ENCODE measurements at regions not wholly inside any gene's neighbourhood (a gene's known extent, or its start where the extent isn't known, plus 50 kb on each side); places are given as distances from the start of the nearest gene placed in this dataset.

DNA sequence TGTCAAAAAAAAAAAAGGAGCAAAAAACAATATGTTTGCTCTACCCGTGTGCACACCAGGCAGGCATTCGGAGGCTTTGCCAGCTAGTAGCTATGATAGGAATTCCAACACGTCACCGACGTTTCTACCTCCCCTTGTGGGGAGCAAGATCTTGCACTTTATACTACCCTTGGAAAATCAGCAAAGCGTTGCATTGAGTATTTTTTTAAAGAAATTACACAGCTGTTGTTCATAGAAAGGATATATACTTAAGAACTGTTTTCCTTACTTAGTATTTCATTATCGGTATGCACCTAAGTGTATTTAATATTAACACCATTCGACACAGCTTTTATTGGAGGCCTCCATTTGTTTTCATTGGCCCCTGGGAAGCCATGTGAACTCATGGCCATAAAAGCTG lies 159.9 kb upstream of the MGMT start:
- no TSS peak for BruUV-seq (replicated peaks)
- ChIA-PET CTCF (no interaction called here), RAD21 (ENCODE audit: low non-redundant PET in 1 of 2, low total read pairs in 2 of 2, uncharacterized antibody in 2 of 2, unreplicated experiment in 2 of 2) (no interaction called here), POLR2A (no interaction called here)
- H3K9ac ChIP-seq (ENCODE audit: low read length): no peak overlapping the region
- no peak overlapping the region for H2AFZ ChIP-seq (ENCODE audit: low read depth, low read length, poor library complexity, severe bottlenecking)
- H4K20me1 ChIP-seq (ENCODE audit: insufficient read depth): no peaks in the 10 kb centered on the region
- no peak overlapping the region for H3K27ac ChIP-seq (ENCODE audit: low read depth, low read length)
- no peaks in the 10 kb centered on the region for H3K36me3 ChIP-seq (ENCODE audit: control insufficient read depth in 1 of 2, insufficient read depth in 2 of 2, low read length in 2 of 2)
- intact Hi-C loops (cut with micrococcal nuclease): no loop called here
- H3K9me2 ChIP-seq (ENCODE audit: insufficient read depth): no peaks in the 10 kb centered on the region
- DNase-seq (ENCODE audit: low read depth, low spot score): no peak
- H3K79me2 ChIP-seq (ENCODE audit: insufficient read depth, low read length): no peaks in the 10 kb centered on the region
- no peaks in the 10 kb centered on the region for H3K4me1 ChIP-seq (ENCODE audit: control insufficient read depth in 1 of 2, insufficient read depth in 2 of 2, low read length in 2 of 2)
- H3K27me3 ChIP-seq (ENCODE audit: insufficient read depth, low read length): no peaks in the 10 kb centered on the region
- no peak overlapping the region for H3K4me3 ChIP-seq (replicated peaks in 1 of 2; ENCODE audit: low read depth in 1 of 2, low read length in 2 of 2)
- no peak for ATAC-seq
- no peak for TF ChIP-seq SRF (IDR thresholded peaks at IDR 0.05; ENCODE audit: low read depth)
- no peak for TF ChIP-seq POLR2A (IDR thresholded peaks at IDR 0.05; ENCODE audit: borderline replicate concordance, extremely low read depth, insufficient read depth, insufficient read length)
- H3K9me3 ChIP-seq (ENCODE audit: control insufficient read depth in 1 of 2, insufficient read depth in 1 of 2, low read depth in 1 of 2, low read length in 2 of 2): peaks cover 13 to 15% of the 10 kb centered on the region in 2 experiments; a peak in 2 of 4 replicates
- no peak overlapping the region for H3K4me2 ChIP-seq (ENCODE audit: low read length)

DNA sequence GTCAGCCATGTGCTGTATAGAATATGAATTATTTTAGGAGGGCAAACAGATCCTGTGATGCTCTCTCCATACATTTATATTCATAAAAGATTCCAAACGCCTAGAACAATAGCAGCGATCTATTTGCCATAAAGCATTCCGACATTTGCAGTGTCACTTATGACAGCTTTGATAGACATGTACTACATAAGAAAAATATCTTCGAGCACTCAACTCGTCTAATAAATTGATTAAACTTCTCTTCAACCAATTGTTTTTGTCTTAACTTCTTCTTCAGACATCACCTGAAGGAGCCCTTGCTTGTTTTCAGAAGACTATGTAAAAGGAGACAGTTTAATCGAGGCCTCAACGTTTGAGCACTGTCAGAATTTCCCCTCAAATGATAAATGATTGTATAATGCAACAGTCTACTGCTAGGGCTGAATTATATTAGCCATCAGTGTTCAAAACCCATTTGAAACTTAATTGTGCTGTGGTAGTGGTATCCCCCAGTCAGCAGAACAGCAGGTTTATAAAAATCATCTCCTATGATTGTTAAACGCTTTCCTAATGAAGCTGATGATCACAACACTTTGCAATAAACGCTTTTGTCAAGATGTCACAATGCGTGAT lies 158.0 kb upstream of the MGMT start:
- Histone ChIP-seq H4K20me1 (ENCODE audit: insufficient read depth) (no peaks in the 10 kb centered on the region), H3K4me2 (ENCODE audit: low read length) (no peak overlapping the region), H3K27ac (ENCODE audit: low read depth, low read length) (no peak overlapping the region), H3K9ac (ENCODE audit: low read length) (no peak overlapping the region), H3K9me2 (ENCODE audit: insufficient read depth) (no peaks in the 10 kb centered on the region), H3K9me3 (ENCODE audit: control insufficient read depth in 1 of 2, insufficient read depth in 1 of 2, low read depth in 1 of 2, low read length in 2 of 2) (peaks cover 13 to 15% of the 10 kb centered on the region in 2 experiments; a peak in 2 of 4 replicates), H3K27me3 (ENCODE audit: insufficient read depth, low read length) (no peaks in the 10 kb centered on the region), H3K36me3 (ENCODE audit: control insufficient read depth in 1 of 2, insufficient read depth in 2 of 2, low read length in 2 of 2) (no peaks in the 10 kb centered on the region), H3K4me3 (replicated peaks in 1 of 2; ENCODE audit: low read depth in 1 of 2, low read length in 2 of 2) (no peak overlapping the region), H3K79me2 (ENCODE audit: insufficient read depth, low read length) (no peaks in the 10 kb centered on the region), H2AFZ (ENCODE audit: low read depth, low read length, poor library complexity, severe bottlenecking) (no peak overlapping the region), H3K4me1 (ENCODE audit: control insufficient read depth in 1 of 2, insufficient read depth in 2 of 2, low read length in 2 of 2) (no peaks in the 10 kb centered on the region)
- TF ChIP-seq SRF (IDR thresholded peaks at IDR 0.05; ENCODE audit: low read depth) (no peak), SP1 (IDR thresholded peaks at IDR 0.05; ENCODE audit: low read depth) (no peak), FOSL1 (IDR thresholded peaks at IDR 0.05; ENCODE audit: low read depth) (no peak), RAD21 (IDR thresholded peaks at IDR 0.05; ENCODE audit: low read depth) (no peak), TCF7L2 (IDR thresholded peaks at IDR 0.05; ENCODE audit: borderline replicate concordance, extremely low read depth, insufficient read depth, insufficient read length) (no peak), JUND (IDR thresholded peaks at IDR 0.05) (no peak), POLR2AphosphoS5 (IDR thresholded peaks at IDR 0.05; ENCODE audit: low read depth, low read length) (no peak)
- TF ChIP-seq, protein P1, sequence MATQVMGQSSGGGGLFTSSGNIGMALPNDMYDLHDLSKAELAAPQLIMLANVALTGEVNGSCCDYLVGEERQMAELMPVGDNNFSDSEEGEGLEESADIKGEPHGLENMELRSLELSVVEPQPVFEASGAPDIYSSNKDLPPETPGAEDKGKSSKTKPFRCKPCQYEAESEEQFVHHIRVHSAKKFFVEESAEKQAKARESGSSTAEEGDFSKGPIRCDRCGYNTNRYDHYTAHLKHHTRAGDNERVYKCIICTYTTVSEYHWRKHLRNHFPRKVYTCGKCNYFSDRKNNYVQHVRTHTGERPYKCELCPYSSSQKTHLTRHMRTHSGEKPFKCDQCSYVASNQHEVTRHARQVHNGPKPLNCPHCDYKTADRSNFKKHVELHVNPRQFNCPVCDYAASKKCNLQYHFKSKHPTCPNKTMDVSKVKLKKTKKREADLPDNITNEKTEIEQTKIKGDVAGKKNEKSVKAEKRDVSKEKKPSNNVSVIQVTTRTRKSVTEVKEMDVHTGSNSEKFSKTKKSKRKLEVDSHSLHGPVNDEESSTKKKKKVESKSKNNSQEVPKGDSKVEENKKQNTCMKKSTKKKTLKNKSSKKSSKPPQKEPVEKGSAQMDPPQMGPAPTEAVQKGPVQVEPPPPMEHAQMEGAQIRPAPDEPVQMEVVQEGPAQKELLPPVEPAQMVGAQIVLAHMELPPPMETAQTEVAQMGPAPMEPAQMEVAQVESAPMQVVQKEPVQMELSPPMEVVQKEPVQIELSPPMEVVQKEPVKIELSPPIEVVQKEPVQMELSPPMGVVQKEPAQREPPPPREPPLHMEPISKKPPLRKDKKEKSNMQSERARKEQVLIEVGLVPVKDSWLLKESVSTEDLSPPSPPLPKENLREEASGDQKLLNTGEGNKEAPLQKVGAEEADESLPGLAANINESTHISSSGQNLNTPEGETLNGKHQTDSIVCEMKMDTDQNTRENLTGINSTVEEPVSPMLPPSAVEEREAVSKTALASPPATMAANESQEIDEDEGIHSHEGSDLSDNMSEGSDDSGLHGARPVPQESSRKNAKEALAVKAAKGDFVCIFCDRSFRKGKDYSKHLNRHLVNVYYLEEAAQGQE (IDR thresholded peaks at IDR 0.05; ENCODE audit: low read depth): no peak
- TF ChIP-seq, protein P2, sequence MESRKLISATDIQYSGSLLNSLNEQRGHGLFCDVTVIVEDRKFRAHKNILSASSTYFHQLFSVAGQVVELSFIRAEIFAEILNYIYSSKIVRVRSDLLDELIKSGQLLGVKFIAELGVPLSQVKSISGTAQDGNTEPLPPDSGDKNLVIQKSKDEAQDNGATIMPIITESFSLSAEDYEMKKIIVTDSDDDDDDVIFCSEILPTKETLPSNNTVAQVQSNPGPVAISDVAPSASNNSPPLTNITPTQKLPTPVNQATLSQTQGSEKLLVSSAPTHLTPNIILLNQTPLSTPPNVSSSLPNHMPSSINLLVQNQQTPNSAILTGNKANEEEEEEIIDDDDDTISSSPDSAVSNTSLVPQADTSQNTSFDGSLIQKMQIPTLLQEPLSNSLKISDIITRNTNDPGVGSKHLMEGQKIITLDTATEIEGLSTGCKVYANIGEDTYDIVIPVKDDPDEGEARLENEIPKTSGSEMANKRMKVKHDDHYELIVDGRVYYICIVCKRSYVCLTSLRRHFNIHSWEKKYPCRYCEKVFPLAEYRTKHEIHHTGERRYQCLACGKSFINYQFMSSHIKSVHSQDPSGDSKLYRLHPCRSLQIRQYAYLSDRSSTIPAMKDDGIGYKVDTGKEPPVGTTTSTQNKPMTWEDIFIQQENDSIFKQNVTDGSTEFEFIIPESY (IDR thresholded peaks at IDR 0.05; ENCODE audit: extremely low read depth, insufficient replicate concordance, low read length): no peak
- ChIA-PET POLR2A (no interaction called here), RAD21 (ENCODE audit: low non-redundant PET in 1 of 2, low total read pairs in 2 of 2, uncharacterized antibody in 2 of 2, unreplicated experiment in 2 of 2) (no interaction called here), CTCF (no interaction called here)
- intact Hi-C loops (cut with micrococcal nuclease): no loop called here
- DNase-seq (ENCODE audit: low read depth, low spot score) (no peak), ATAC-seq (no peak)
- no TSS peak for BruUV-seq (replicated peaks)
